NCI-H1048 (cell line): ENCODE measurements at regions not wholly inside any gene's neighbourhood (a gene's known extent, or its start where the extent isn't known, plus 50 kb on each side); places are given as distances from the start of the nearest gene placed in this dataset.
"Not testable (repeated sequence)": the region's sequence is repeated elsewhere in the genome, so short reads cannot be mapped to it uniquely, and the experiment has no call there.

Source experiments
- DNase-seq: peaks from one replicate; lab custom pipeline; 2025; lab: John Stamatoyannopoulos, UW

GRCh38 chr1:146326863-146327262 lies 98.0 kb upstream of the NOTCH2NLA start:
- not testable (repeated sequence) for DNase-seq

GRCh38 chr1:146324463-146324862 lies 95.6 kb upstream of the NOTCH2NLA start:
- DNase-seq = not testable (repeated sequence)

DNA sequence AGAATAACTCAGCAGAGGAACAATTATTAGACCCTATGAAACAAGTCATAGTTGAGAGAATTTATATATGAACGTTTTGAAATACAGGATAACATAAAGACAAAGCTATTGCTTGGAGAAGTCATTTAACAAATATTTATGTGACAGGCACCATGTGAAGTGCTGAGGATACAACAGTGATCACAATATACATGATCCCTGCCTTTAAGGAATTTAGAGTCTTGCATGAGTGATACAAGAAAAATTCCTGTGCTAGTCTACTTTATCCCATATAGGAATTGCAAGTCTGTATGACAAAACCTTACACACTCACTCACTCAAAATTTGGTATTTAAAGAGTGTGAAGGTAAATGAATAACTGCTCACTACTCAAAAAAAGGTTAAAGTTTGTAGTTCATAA lies 94.5 kb upstream of the NOTCH2NLA start:
- DNase-seq = not testable (repeated sequence)

GRCh38 chr1:146322893-146323292 lies 94.1 kb upstream of the NOTCH2NLA start:
- not testable (repeated sequence) for DNase-seq

DNA sequence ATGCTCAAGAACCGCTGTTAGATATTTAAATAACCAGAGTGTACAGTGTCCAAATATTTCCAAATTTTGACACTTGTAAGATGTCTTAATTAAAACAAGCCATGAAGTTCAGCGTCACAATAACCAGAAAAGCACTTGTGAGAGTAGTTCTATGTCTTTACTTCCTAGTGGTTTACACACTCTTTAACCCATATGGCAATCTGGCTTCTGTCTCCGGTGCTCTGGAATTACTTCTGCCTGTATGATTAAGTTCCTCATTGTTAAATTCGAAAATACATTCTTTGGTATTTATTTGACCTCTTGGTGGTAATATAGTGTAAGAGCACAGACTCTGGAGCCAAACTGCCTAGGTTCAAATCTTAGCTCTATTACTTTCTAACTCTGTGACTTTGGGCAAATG lies 89.9 kb upstream of the NOTCH2NLA start:
- DNase-seq = not testable (repeated sequence)

DNA sequence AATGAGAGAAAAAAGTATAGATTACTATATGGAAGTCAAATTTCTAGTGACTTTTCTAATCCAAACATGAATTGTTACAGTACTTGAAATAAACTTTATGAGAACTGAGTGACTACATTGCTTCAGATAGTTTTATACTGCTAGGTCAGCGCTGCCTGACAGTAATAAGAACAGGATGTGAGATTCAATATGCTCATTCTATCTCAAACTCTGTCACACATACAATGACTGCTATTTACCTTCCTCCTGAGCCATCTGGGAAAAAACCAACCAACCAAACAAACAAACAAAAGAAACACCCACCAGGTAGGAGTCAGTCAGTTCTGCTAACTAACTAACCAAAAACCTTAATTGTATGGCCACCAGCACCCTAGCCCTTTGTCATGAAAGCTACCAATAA lies 89.0 kb upstream of the NOTCH2NLA start:
- not testable (repeated sequence) for DNase-seq

DNA sequence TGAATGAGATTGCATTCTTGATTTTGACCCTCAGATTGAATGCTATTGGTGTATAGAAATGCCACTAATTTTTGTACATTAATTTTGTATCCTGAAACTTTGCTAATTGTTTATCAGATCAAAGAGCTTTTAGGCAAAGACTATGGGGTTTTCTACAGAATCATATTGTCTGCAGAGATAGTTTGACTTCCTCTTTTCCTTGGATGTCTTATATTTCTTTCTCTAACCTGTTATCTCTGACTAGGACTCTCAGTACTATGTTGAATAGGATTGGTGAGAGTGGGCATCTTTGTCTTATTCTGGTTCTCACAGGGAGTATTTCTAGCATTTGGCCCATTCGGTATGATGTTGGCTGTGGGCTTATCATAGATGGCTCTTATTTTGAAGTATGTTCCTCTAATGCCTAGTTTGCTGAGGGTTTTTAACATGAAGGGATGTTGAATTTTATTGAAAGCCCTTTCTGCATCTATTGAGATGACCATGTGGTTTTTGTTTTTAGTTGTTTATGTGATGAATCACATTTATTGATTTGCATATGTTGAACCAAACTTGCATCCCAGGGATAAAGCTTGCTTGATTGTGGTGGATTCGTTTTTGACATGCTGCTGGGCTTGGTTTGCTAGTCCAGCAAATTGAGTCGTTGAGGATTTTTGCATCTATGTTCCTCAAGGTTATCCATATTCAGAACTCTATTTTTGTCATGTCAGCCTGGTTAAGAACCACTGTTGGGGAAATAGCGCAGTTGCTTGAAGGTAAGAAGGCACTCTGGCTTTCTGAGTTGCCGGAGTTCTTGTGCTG lies 85.8 kb upstream of the NOTCH2NLA start:
- not testable (repeated sequence) for DNase-seq

GRCh38 chr1:146310579-146310978 lies 81.8 kb upstream of the NOTCH2NLA start:
- DNase-seq = not testable (repeated sequence)

GRCh38 chr1:146309427-146309826 lies 80.6 kb upstream of the NOTCH2NLA start:
- DNase-seq = not testable (repeated sequence)

DNA sequence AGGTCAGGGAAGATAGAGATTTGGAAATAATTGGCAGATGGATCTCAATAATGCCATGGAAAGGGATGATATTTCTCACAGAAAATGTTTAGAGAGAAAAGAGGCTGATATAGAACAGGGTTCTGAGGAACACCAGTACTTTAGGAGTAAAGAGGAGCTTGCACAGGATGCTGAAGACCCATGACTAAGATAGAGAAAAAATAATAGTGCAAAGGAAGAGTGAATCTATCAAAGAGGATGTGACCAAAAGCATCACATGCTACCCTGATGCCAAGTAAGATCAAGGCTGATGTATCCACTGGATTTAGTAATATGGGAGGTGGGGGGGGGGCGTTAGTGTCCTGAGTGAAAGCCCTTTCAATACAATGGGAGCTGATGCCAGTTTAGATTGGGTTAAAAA lies 80.1 kb upstream of the NOTCH2NLA start:
- DNase-seq = not testable (repeated sequence)

DNA sequence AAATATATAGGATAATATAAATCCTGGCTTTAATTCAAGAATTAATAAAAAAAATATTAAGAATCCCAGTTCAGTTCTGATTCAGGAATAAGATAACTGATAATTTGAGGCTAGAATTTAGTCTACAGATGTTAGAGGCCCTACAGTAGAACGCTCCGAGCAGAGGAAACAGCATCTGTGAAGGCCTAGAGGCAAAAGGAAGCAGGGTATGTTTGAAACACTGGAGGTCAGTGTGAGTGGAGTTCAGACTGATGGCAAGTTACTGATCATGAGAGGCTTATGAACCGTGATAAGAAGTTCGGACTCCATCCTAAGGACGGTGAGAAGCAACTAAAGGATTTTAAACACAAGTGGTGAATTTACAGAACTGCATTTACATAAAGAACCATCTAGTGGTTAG lies 79.3 kb upstream of the NOTCH2NLA start:
- DNase-seq = not testable (repeated sequence)

- DNase-seq = not testable (repeated sequence)
These were observed 78.8 kb upstream of the NOTCH2NLA start for GRCh38 chr1:146307632-146308031.

- not testable (repeated sequence) for DNase-seq
These were observed 77.8 kb upstream of the NOTCH2NLA start for GRCh38 chr1:146306651-146307050.

DNA sequence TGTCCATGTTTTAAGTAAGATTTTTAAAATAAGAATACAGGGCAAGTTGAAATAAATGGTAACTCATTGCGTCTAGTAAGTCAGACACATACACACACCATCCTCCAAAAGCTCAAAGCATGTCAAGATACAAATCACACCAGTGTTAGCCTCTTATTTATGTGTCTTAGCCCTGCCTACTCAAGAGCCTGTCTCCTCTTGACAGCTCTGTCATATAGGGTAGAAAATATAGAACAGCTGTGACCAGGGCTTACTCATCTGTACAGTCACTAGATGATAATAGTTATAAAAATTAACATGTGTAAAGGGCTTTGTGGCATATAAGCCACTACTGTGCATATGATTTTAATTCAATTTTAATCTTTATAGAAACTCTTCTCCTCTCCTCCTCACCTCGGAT lies 76.6 kb upstream of the NOTCH2NLA start:
- not testable (repeated sequence) for DNase-seq

- not testable (repeated sequence) for DNase-seq
These were observed 69.7 kb upstream of the NOTCH2NLA start for GRCh38 chr1:146298575-146298897.

DNA sequence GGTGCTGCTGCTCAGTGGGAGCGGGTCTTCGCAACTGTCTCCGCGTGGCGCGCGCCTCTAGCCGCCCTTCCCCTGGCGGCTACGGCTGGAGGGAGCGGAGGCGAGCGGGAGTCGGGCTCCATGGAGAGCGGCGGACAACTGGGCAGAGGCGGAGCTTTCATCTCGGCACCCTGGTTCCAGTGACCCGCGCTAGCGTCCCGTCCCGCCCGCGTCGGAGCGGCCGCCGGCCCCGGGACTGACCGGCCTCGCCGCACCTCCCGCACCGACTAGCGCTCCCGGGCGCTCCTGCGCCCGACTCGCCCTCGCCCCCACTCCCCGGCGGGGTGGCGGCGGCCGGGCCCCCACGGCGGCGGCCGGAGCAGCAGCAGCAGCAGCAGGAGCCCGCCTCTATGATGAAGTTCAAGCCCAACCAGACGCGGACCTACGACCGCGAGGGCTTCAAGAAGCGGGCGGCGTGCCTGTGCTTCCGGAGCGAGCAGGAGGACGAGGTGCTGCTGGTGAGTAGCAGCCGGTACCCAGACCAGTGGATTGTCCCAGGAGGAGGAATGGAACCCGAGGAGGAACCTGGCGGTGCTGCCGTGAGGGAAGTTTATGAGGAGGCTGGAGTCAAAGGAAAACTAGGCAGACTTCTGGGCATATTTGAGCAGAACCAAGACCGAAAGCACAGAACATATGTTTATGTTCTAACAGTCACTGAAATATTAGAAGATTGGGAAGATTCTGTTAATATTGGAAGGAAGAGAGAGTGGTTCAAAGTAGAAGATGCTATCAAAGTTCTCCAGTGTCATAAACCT lies 69.2 kb upstream of the NOTCH2NLA start:
- not testable (repeated sequence) for DNase-seq

- DNase-seq = not testable (repeated sequence)
These were observed 64.4 kb upstream of the NOTCH2NLA start for GRCh38 chr1:146292940-146293936.

DNA sequence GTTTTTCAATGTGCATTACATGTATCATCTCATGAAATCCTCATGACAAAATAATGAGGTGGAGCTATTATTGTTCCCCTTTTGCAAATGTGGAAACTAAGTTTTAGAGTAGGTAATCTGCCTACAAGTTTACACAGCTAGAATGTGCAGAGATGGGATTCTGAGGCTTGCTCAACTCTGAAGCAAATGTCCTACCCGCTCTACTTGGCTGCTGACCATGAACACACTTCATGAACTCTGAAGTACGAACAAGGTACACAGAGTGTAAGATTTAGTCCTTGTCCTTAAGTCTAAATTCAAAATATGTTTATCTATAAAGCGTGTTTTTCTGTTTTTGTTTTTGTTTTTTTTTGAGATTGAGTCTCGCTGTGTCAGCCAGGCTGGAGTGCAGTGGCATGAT lies 63.6 kb upstream of the NOTCH2NLA start:
- DNase-seq = not testable (repeated sequence)

GRCh38 chr1:146287881-146288280 lies 59.1 kb upstream of the NOTCH2NLA start:
- DNase-seq = not testable (repeated sequence)

- DNase-seq = not testable (repeated sequence)
These were observed 55.9 kb upstream of the NOTCH2NLA start for GRCh38 chr1:146284760-146285159.

DNA sequence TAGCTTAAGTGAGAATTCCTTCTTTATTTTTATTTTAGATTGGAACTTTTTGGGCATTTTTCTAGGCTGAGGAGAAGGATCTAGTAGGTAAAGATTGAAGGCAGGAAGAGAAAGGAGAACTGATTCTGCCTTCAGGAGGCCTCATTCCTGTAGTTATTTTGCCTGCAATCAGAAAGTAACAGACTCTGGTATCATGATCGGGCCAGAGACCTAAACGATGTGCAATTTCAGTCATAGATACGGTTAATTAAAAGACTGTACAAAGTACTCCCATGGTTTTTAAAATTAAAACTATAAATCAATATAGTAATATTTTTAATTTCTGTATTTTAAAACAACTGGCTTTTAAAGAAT lies 54.7 kb upstream of the NOTCH2NLA start:
- DNase-seq = not testable (repeated sequence)
